ENCODE measurements at regions not wholly inside any gene's neighbourhood (a gene's known extent, or its start where the extent isn't known, plus 50 kb on each side); places are given as distances from the start of the nearest gene placed in this dataset.

GRCh38 chr9:2403701-2404100, 217.9 kb upstream of the VLDLR start:
- TF ChIP-seq CTCF (IDR thresholded peaks at IDR 0.05 in 4 of 5, conservative IDR thresholded peaks at IDR 0.05 in 1 of 5) (no peak), POLR2A (IDR thresholded peaks at IDR 0.05) (no peak)

All from gastrocnemius medialis (tissue), 4 donors.